ENCODE measurements at regions not wholly inside any gene's neighbourhood (a gene's known extent, or its start where the extent isn't known, plus 50 kb on each side); places are given as distances from the start of the nearest gene placed in this dataset.

DNA sequence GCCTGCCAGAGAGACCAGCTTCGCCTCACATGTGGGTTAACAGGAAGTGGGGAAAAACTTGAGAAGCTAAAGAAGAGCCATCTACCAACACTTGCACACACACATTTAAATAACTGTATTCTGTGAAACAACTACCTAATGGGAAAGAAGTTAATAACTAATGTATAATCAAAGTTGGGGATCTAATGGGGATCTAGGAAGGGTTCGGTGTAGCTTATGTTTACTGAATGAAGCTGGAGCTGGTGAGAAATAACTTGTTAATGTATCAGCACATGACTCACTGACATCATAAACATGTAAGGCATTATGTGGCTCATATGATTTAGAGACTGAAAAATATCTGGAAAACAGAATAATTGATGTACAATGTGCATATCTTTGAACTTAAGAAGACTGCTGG is 421.3 kb upstream of the NXPH2 start:
- no peaks in the 10 kb centered on the region for H3K36me3 ChIP-seq
- H3K4me3 ChIP-seq, result no peak overlapping the region
- no peaks in the 10 kb centered on the region for H3K27me3 ChIP-seq
- H3K4me1 ChIP-seq, result no peaks in the 10 kb centered on the region
- no peak for TF ChIP-seq POLR2A (IDR thresholded peaks at IDR 0.05)
- TF ChIP-seq, protein P1, sequence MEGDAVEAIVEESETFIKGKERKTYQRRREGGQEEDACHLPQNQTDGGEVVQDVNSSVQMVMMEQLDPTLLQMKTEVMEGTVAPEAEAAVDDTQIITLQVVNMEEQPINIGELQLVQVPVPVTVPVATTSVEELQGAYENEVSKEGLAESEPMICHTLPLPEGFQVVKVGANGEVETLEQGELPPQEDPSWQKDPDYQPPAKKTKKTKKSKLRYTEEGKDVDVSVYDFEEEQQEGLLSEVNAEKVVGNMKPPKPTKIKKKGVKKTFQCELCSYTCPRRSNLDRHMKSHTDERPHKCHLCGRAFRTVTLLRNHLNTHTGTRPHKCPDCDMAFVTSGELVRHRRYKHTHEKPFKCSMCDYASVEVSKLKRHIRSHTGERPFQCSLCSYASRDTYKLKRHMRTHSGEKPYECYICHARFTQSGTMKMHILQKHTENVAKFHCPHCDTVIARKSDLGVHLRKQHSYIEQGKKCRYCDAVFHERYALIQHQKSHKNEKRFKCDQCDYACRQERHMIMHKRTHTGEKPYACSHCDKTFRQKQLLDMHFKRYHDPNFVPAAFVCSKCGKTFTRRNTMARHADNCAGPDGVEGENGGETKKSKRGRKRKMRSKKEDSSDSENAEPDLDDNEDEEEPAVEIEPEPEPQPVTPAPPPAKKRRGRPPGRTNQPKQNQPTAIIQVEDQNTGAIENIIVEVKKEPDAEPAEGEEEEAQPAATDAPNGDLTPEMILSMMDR (IDR thresholded peaks at IDR 0.05), result no peak
- no peak overlapping the region for H3K27ac ChIP-seq
- H3K9me3 ChIP-seq, result no peaks in the 10 kb centered on the region
- no peak for DNase-seq

DNA sequence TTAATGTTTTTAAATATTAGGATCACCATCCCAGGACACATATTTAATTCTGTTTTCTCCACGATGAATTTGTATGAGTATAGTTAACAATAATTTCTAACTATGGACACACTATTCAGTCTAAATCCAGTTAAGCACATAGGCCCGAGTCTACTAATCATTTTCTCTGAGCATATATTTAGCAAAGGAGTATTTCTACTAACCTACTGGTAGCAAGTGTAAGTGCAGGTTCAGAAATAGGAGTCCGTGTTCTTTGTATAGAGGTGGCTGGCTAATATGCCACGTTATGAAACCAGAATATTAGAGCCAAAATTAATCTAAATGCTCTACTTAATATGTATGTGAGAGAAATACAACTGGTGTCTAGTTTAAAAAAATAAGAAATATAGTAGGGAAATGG is 416.6 kb upstream of the NXPH2 start:
- no peak for DNase-seq
- H3K27ac ChIP-seq, result no peak overlapping the region
- no peaks in the 10 kb centered on the region for H3K4me1 ChIP-seq
- no peak overlapping the region for H3K4me3 ChIP-seq
- H3K27me3 ChIP-seq, result no peaks in the 10 kb centered on the region
- H3K9me3 ChIP-seq, result no peaks in the 10 kb centered on the region
- no peak for TF ChIP-seq POLR2A (IDR thresholded peaks at IDR 0.05)
- TF ChIP-seq, protein P1 (IDR thresholded peaks at IDR 0.05), result no peak
- H3K36me3 ChIP-seq, result no peaks in the 10 kb centered on the region

DNA sequence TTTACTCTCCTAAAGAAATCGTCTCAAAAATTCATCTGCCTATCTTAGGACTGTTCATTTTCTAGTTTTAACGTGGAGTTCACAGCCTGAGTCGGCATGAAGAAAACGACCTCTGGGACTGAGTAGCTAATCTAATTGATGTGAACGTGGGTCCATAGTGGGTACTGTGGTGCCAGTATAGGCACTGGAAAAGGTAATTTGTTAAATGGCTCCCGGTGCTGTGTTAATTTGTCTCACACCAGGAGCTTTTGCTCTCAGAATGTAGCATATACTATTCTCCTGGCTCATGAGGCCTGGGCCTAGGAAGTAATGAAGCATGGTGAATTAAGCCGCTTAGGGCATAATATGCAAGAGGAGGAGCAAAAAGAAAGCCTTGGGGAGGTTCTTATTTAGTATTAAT is 414.4 kb upstream of the NXPH2 start:
- no peak for TF ChIP-seq POLR2A (IDR thresholded peaks at IDR 0.05)
- TF ChIP-seq, protein P1 (IDR thresholded peaks at IDR 0.05), result no peak
- H3K4me3 ChIP-seq, result no peak overlapping the region
- H3K9me3 ChIP-seq, result no peaks in the 10 kb centered on the region
- no peaks in the 10 kb centered on the region for H3K4me1 ChIP-seq
- no peak for DNase-seq
- no peaks in the 10 kb centered on the region for H3K36me3 ChIP-seq
- H3K27ac ChIP-seq, result no peak overlapping the region
- no peaks in the 10 kb centered on the region for H3K27me3 ChIP-seq

DNA sequence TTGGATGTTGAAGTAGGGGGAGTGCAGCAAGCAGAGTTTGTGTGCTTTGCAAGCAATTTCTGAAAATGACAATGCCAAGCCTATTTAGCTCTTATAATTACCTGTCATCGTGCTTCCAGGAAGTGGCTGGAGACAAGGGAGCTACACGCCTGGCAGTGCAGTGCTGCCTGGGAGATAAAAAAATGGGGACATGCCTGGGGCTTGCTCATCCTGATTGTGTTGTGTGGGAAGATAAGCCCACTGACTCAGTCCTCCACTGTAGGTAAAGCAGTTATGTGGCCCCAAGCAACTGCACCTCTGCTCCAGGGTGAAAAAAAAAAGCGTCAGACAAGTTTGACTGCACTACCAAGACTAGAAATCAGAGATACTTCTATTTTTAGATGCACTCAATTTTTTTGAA is 396.9 kb upstream of the NXPH2 start:
- no peaks in the 10 kb centered on the region for H3K36me3 ChIP-seq
- DNase-seq, result no peak
- no peaks in the 10 kb centered on the region for H3K9me3 ChIP-seq
- no peak overlapping the region for H3K27ac ChIP-seq
- H3K27me3 ChIP-seq, result no peaks in the 10 kb centered on the region
- no peaks in the 10 kb centered on the region for H3K4me1 ChIP-seq
- TF ChIP-seq, protein P1 (IDR thresholded peaks at IDR 0.05), result no peak
- no peak for TF ChIP-seq POLR2A (IDR thresholded peaks at IDR 0.05)
- no peak overlapping the region for H3K4me3 ChIP-seq

DNA sequence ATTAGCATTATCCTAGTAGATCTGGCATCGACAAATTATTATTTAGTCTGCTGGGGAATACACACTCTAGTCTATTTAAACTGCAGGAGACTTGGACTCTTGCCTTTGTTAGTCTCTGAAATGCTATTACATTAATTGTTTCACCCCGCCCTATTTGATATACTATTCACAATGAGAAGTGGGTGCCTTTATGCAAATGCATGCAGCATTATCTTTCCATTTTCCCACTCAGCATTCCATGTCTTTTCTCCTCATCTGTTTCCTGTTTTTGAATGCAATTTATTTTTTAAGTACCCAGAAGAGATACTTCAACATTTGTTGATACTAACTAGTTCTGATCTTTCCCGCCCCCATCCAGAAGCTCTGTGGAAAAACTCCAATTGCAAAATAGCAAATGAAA is 395.3 kb upstream of the NXPH2 start:
- DNase-seq, result no peak
- no peak overlapping the region for H3K27ac ChIP-seq
- H3K4me1 ChIP-seq, result no peaks in the 10 kb centered on the region
- no peak overlapping the region for H3K4me3 ChIP-seq
- no peaks in the 10 kb centered on the region for H3K9me3 ChIP-seq
- H3K36me3 ChIP-seq, result no peaks in the 10 kb centered on the region
- TF ChIP-seq POLR2A (IDR thresholded peaks at IDR 0.05), result no peak
- TF ChIP-seq, protein P1 (IDR thresholded peaks at IDR 0.05), result no peak
- H3K27me3 ChIP-seq, result no peaks in the 10 kb centered on the region

DNA sequence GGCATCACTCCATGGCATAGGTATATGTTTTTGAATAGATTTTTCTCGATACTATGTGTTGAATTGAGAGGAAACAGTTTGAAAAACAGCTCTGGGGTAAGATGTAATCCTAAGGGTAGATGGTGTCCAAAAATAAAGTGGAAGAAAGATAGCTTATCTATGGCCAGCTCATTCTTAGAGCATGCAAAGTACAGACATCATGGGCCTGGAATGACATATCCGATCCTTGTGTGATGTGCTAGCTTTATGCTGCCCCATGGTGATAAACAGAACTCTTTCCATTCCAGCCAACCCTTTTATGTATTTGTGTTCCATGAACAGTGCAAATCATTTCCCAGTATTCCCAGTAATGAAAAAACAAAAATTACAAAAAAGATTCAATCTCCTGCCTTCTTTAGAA is 390.2 kb upstream of the NXPH2 start:
- Histone ChIP-seq H3K9me3 (no peaks in the 10 kb centered on the region), H3K4me1 (no peaks in the 10 kb centered on the region), H3K4me3 (no peak overlapping the region), H3K36me3 (no peaks in the 10 kb centered on the region), H3K27me3 (no peaks in the 10 kb centered on the region), H3K27ac (no peak overlapping the region)
- DNase-seq, result no peak
- no peak for TF ChIP-seq POLR2A (IDR thresholded peaks at IDR 0.05)
- TF ChIP-seq, protein P1 (IDR thresholded peaks at IDR 0.05), result no peak
